ENCODE measurements at regions not wholly inside any gene's neighbourhood (a gene's known extent, or its start where the extent isn't known, plus 50 kb on each side); places are given as distances from the start of the nearest gene placed in this dataset.

GRCh38 chr18:5738526-5738925 is 156.8 kb downstream of the TMEM200C start:
- Histone ChIP-seq H3K4me3 (no peak overlapping the region), H3K27ac (no peak overlapping the region), H3K27me3 (no peaks in the 10 kb centered on the region), H3K4me1 (no peaks in the 10 kb centered on the region), H3K36me3 (no peaks in the 10 kb centered on the region), H3K9me3 (no peaks in the 10 kb centered on the region)
- DNase-seq (no peak), ATAC-seq (no peak)
- intact Hi-C loops (cut with DNase I), result no loop called here
- TF ChIP-seq CTCF (IDR thresholded peaks at IDR 0.05), result no peak

- Histone ChIP-seq H3K9me3 (no peaks in the 10 kb centered on the region), H3K4me1 (no peaks in the 10 kb centered on the region), H3K36me3 (no peaks in the 10 kb centered on the region), H3K4me3 (no peak overlapping the region), H3K27me3 (no peaks in the 10 kb centered on the region), H3K27ac (no peak overlapping the region)
- no peak for DNase-seq
- ATAC-seq, result peak; percentile 19
- no peak for TF ChIP-seq CTCF (IDR thresholded peaks at IDR 0.05)
- intact Hi-C loops (cut with DNase I), result no loop called here
These were observed 163.0 kb downstream of the TMEM200C start for GRCh38 chr18:5732318-5732717.

- DNase-seq, result no peak
- no peak for ATAC-seq
- intact Hi-C loops (cut with DNase I), result no loop called here
- TF ChIP-seq CTCF (IDR thresholded peaks at IDR 0.05), result no peak
- H3K9me3 ChIP-seq, result no peaks in the 10 kb centered on the region
- H3K27ac ChIP-seq, result no peak overlapping the region
- H3K27me3 ChIP-seq, result no peaks in the 10 kb centered on the region
- no peaks in the 10 kb centered on the region for H3K36me3 ChIP-seq
- no peak overlapping the region for H3K4me3 ChIP-seq
- no peaks in the 10 kb centered on the region for H3K4me1 ChIP-seq
These were observed 165.2 kb downstream of the TMEM200C start for GRCh38 chr18:5729983-5730699.

- ATAC-seq (no peak), DNase-seq (no peak)
- intact Hi-C loops (cut with DNase I), result no loop called here
- Histone ChIP-seq H3K27ac (no peak overlapping the region), H3K4me3 (no peak overlapping the region), H3K4me1 (no peaks in the 10 kb centered on the region), H3K36me3 (no peaks in the 10 kb centered on the region), H3K9me3 (no peaks in the 10 kb centered on the region), H3K27me3 (no peaks in the 10 kb centered on the region)
- TF ChIP-seq CTCF (IDR thresholded peaks at IDR 0.05), result no peak
These were observed 166.8 kb downstream of the TMEM200C start for GRCh38 chr18:5728531-5728930.

- no peaks in the 10 kb centered on the region for H3K9me3 ChIP-seq
- H3K36me3 ChIP-seq, result no peaks in the 10 kb centered on the region
- no peak overlapping the region for H3K4me3 ChIP-seq
- DNase-seq (no peak), ATAC-seq (no peak)
- H3K27me3 ChIP-seq, result no peaks in the 10 kb centered on the region
- TF ChIP-seq CTCF (IDR thresholded peaks at IDR 0.05), result no peak
- no peak overlapping the region for H3K27ac ChIP-seq
- intact Hi-C loops (cut with DNase I), result no loop called here
- no peaks in the 10 kb centered on the region for H3K4me1 ChIP-seq
These were observed 169.3 kb downstream of the TMEM200C start for GRCh38 chr18:5726011-5726410.

- intact Hi-C loops (cut with DNase I), result no loop called here
- DNase-seq (no peak), ATAC-seq (no peak)
- no peak for TF ChIP-seq CTCF (IDR thresholded peaks at IDR 0.05)
- Histone ChIP-seq H3K4me1 (no peaks in the 10 kb centered on the region), H3K27ac (no peak overlapping the region), H3K4me3 (no peak overlapping the region), H3K27me3 (no peaks in the 10 kb centered on the region), H3K36me3 (no peaks in the 10 kb centered on the region), H3K9me3 (no peaks in the 10 kb centered on the region)
These were observed 173.4 kb downstream of the TMEM200C start for GRCh38 chr18:5721924-5722323.
